ENCODE measurements at regions not wholly inside any gene's neighbourhood (a gene's known extent, or its start where the extent isn't known, plus 50 kb on each side); places are given as distances from the start of the nearest gene placed in this dataset.
"Not testable (repeated sequence)": the region's sequence is repeated elsewhere in the genome, so short reads cannot be mapped to it uniquely, and the experiment has no call there.

DNA sequence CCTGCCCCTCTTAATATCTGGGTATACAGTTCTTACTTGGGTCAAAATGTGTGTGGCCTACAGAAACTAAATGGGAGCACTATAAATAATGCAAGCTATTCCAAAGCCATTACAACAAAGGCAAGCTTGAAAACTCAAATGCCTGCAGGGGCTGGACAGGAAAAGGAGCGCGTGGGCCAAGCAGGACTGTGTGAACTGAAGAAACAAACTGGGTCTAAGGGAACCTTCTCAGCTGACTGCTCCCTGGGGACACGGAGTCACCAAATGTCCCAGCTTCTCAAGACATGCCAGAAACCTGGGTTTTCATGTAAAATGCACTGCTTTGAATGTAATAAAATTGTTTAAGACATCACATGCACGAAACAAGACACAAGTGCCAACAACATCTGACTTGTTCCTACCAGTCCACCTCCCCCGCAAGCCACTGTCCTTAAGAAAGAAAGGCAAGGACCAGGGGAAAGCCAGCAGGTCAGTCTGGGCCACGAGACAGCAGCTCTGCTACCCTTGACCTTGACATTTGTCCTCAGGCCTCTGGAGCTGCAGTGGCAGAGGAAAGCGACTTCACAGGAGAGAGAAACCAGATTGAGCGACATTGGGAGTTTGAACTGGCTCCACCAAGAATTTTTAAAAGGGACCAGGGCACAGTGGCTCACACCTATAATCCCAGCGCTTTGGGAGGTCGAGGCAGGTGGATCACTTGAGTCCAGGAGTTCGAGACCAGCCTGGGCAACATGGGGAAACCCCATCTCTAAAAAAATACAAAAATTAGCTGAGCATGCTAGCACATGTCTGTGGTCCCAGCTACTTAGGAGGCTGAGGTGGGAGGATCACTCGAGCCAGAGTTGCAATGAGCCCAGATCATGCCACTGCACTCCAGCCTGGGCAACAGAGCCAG, 89.7 kb upstream of the SH3BP4 start:
- TF ChIP-seq CTCF (IDR thresholded peaks at IDR 0.05; ENCODE audit: insufficient read depth, low read depth, low read length, missing control alignments), result no peak
- no peak overlapping the region for H3K4me3 ChIP-seq (ENCODE audit: low read depth, low read length)
- no peak for DNase-seq (ENCODE audit: low read depth)

GRCh38 chr2:234859330-234859872, 92.4 kb upstream of the SH3BP4 start:
- not testable (repeated sequence) for H3K4me3 ChIP-seq (ENCODE audit: low read depth, low read length); DNase-seq (ENCODE audit: low read depth)

GRCh38 chr2:234858790-234859329, 93.0 kb upstream of the SH3BP4 start:
- DNase-seq (ENCODE audit: low read depth), result no peak
- H3K4me3 ChIP-seq (ENCODE audit: low read depth, low read length), result no peak overlapping the region
- no peak for TF ChIP-seq CTCF (IDR thresholded peaks at IDR 0.05; ENCODE audit: insufficient read depth, low read depth, low read length, missing control alignments)

DNA sequence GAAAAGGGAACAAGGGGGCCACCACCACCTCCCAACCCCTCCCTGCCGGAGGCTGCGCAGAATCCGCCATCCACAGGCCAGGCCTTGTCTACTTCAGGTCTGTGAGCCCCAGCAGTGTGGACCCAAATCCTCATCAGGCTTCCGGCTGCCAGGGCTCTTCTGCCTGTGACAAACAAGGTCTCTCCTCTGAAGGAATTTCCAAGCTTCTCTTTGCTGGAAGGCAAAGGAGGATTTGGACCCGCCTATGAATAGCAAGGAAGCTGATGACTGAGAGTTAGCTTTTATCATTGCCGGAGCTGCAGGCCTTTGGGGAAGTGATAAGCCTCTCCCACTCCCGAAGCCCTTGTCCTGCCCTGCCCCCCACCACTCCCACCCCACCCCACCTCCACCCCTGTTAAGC, 93.7 kb upstream of the SH3BP4 start:
- DNase-seq (ENCODE audit: low read depth), result no peak
- no peak for TF ChIP-seq CTCF (IDR thresholded peaks at IDR 0.05; ENCODE audit: insufficient read depth, low read depth, low read length, missing control alignments)
- no peak overlapping the region for H3K4me3 ChIP-seq (ENCODE audit: low read depth, low read length)

DNA sequence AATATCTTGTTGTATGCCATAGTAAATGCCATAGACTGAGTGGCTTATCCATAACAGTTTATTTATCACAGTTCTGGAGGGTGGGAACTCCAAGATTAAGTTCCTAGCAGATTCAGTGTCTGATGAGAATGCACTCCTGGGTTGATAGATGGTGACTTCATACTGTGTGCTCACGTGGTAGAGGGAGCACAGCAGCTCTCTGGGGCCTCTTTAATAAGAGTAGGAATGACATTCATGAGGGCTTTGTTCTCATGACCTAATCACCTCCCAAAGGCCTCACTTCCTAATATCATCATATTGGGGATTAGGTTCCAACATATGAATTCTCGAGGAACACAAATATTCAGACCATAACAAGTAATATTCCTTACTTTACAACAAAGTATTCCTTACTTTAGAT, 98.1 kb upstream of the SH3BP4 start:
- DNase-seq (ENCODE audit: low read depth), result no peak
- TF ChIP-seq CTCF (IDR thresholded peaks at IDR 0.05; ENCODE audit: insufficient read depth, low read depth, low read length, missing control alignments), result no peak

GRCh38 chr2:234852941-234853340, 98.9 kb upstream of the SH3BP4 start:
- H3K4me3 ChIP-seq (ENCODE audit: low read depth, low read length), result no peak overlapping the region

More for the DNA sequence above, 98.1 kb upstream of the SH3BP4 start:
- no peak overlapping the region for H3K4me3 ChIP-seq (ENCODE audit: low read depth, low read length)

More at GRCh38 chr2:234852941-234853340, 98.9 kb upstream of the SH3BP4 start:
- no peak for DNase-seq (ENCODE audit: low read depth)
- no peak for TF ChIP-seq CTCF (IDR thresholded peaks at IDR 0.05; ENCODE audit: insufficient read depth, low read depth, low read length, missing control alignments)
